Medulla oblongata (tissue), 1 donor: ENCODE measurements at regions not wholly inside any gene's neighbourhood (a gene's known extent, or its start where the extent isn't known, plus 50 kb on each side); places are given as distances from the start of the nearest gene placed in this dataset.
"Not testable (repeated sequence)": the region's sequence is repeated elsewhere in the genome, so short reads cannot be mapped to it uniquely, and the experiment has no call there.

Source experiments
- DNase-seq: peaks from one replicate; pipeline ENCODE4 v3.0.0-alpha.2; 2015; ENCODE audit errors: extremely low spot score

GRCh38 chrX:137882960-137883359, 317.0 kb downstream of the ZIC3 start:
- DNase-seq, result no peak

- not testable (repeated sequence) for DNase-seq
These were observed 318.9 kb downstream of the ZIC3 start for GRCh38 chrX:137884813-137885212.

DNA sequence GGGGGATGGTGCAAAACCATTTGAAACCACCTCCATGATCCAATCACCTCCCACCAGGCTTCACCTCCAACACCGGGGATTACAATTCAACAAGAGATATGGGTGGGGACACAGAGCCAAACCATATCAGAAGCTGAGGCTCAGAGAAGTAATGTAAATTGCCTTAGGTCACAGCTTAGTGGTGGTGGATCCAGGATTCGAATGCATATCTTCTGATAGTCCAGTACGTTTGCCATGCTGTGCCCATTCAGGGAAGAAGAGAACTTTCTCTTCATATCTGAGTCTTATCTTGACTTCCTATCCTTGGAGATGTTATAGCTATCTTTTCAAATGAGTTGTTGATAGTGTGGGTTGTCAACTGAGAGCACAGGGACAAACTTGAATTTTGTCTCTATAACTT, 325.5 kb downstream of the ZIC3 start:
- no peak for DNase-seq

- no peak for DNase-seq
These were observed 330.2 kb downstream of the ZIC3 start for GRCh38 chrX:137896123-137896522.

GRCh38 chrX:137915466-137915865, 349.5 kb downstream of the ZIC3 start:
- DNase-seq, result no peak

- no peak for DNase-seq
These were observed 350.3 kb downstream of the ZIC3 start for GRCh38 chrX:137916090-137916746.

- peak; percentile 13 for DNase-seq
These were observed 360.2 kb downstream of the ZIC3 start for GRCh38 chrX:137926090-137926489.

DNA sequence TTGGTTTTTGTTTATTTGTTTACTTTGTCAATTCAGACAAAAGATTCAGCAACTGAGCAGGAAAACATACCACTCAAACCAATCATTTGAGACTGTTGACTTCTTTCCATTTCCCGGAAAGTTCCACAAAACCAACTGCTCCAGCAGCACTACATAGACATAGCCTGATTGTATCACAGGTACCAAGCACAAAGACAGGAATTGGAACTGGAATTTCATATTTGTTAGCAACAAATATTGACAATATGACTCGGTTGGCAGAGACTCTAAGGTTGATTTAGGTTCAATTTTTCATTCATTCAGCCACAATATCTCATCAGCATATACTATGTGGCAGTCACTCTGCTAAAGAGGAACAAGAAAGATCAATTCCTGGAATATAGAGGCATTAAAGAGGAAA, 364.0 kb downstream of the ZIC3 start:
- no peak for DNase-seq

- DNase-seq, result no peak
These were observed 364.6 kb downstream of the ZIC3 start for GRCh38 chrX:137930533-137930932.

DNA sequence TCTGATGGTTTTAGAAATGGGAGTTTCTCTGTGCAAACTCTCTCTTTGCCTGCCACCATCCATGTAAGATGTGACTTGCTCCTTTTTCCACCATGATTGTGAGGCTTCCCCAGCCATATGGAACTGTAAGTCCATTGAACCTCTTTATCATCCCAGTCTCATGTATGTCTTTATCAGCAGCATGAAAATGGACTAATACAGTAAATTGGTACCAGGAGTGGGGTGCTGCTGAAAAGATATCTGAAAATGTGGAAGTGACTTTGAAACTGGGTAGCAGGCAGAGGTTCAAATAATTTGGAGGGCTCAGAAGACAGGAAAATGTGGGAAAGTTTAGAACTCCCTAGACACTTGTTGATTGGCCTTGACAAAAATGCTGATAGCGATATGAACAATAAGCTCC, 368.3 kb downstream of the ZIC3 start:
- not testable (repeated sequence) for DNase-seq

DNA sequence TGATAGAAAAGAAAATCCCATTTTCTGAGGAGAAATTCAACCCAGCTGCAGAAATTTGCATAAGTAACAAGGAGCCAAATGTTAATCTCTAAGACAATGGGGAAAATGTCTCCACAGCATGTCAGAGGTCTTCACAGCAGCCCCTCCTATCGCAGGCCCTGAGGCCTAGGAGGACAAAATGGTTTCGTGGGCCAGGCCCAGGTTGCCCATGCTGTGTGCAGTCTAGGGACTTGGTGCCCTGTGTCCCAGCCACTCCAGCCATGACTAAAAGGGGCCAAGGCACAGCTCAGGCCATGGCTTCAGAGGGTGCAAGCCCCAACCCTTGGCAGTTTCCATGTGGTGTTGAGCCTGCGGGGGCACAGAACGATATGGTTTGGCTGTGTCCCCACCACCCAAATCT, 369.0 kb downstream of the ZIC3 start:
- not testable (repeated sequence) for DNase-seq

GRCh38 chrX:137945470-137945869, 379.5 kb downstream of the ZIC3 start:
- DNase-seq, result no peak

- no peak for DNase-seq
These were observed 403.3 kb downstream of the ZIC3 start for GRCh38 chrX:137969191-137969590.

DNA sequence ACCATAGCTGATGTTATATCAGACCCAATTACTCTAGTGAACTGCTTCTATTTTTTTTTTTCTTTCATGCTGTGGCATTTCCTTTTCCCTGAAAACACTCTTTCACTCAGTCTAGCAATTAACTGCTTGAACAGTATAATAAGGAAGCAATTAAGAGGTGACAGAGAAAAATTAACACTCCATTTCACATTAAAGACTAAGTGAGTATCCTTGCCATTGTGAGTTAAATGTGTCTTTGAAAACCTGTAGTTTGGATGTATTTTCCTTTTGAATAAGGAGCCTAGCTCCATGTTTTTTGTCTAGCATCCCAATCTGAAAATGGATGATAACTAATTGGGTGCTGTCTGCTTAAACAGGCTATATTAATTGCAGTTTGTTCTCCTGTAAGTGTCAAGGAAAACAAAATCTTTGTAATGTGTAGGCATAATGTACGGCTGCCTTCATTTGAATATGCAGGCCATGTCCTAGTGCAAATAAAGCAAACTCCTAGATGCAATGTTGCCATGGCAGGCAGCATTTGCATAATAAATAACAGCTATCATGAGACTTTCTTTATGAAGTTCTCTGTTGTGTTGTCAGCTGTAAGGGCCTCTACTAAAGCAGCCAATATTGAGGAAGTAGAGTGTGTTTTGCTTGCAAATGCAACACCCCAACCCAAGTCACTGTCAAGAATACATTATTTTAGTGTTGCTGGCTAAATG, 416.7 kb downstream of the ZIC3 start:
- no peak for DNase-seq

GRCh38 chrX:137988470-137988869, 422.5 kb downstream of the ZIC3 start:
- DNase-seq, result no peak

DNA sequence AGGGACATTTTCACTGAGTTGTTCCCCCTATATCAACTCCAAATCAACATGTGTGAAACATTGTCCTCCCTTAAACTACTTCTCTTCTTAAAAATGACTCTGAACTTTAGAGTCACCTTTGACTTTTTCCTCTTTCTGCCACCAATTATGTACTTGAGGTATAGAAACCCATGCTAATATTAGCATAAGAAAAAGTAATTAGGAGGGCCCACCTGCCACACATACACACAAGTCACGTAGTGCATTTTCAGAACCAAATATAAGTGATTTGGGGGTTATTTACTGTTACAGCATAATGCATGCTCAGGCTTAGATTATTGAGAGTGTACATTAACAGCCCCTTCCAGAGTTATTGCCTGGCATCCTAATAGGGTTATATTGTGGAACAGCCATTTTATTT, 432.7 kb downstream of the ZIC3 start:
- no peak for DNase-seq

GRCh38 chrX:137999071-137999470, 433.1 kb downstream of the ZIC3 start:
- no peak for DNase-seq

- DNase-seq, result no peak
These were observed 433.6 kb downstream of the ZIC3 start for GRCh38 chrX:137999552-137999951.

GRCh38 chrX:138001226-138001625, 435.3 kb downstream of the ZIC3 start:
- no peak for DNase-seq

DNA sequence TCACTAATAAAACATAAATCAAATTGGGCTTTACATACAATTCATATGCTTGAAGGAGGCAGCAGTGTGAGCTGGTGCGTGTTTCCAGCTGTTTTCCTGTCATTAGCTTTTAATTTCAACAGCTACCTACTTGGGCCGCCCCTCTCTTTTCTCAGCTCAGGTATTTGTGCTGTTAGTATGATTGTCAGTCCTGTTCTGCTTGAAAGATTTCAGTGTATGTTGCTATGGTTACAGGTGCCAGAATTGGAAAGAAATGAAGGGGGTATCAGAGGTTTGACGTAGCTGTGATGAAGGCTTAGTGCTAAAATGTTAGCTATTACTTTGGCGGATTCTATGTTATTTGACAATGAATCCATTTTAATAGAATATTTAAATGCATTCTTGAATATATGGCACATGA, 440.3 kb downstream of the ZIC3 start:
- no peak for DNase-seq

GRCh38 chrX:138008281-138008680, 442.4 kb downstream of the ZIC3 start:
- DNase-seq, result no peak

DNA sequence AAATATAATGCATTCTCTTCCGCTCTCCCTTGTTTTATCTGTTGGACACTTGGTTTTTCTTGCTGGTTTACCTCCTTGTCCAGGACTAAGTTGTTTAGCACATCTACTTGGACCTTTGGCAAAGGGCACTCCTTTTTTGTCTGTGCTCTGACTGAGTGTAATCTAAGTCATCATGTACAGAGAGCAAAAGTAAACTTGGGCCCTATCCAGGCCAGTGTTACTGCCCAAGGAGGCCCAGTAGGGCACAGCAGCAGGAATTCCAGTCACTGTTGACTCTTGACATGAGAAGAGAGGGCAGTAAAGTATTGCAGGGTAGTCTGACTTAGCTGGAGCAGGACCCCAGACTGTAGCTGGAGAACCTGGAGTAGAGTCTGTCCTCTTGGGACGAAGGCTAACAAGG, 445.5 kb downstream of the ZIC3 start:
- no peak for DNase-seq

- DNase-seq, result no peak
These were observed 448.6 kb downstream of the ZIC3 start for GRCh38 chrX:138014577-138014976.
